NT2/D1 (cell line): ENCODE measurements at regions not wholly inside any gene's neighbourhood (a gene's known extent, or its start where the extent isn't known, plus 50 kb on each side); places are given as distances from the start of the nearest gene placed in this dataset.

Experiments used
- YY1 ChIP-seq: IDR thresholded peaks from 2 replicates; pipeline ENCODE4 v1.6.1; 2011; ENCODE audit not compliant: insufficient read length, insufficient read depth
- ZNF274 ChIP-seq: IDR thresholded peaks from 2 replicates; pipeline ENCODE4 v1.6.1; 2011; ENCODE audit warnings: mild to moderate bottlenecking, low read depth, low read length

- TF ChIP-seq YY1 (no peak), ZNF274 (no peak)
These were observed 345.1 kb downstream of the AASDHPPT start for GRCh38 chr11:106422583-106422982.
